GM12864 (cell line): ENCODE measurements at regions not wholly inside any gene's neighbourhood (a gene's known extent, or its start where the extent isn't known, plus 50 kb on each side); places are given as distances from the start of the nearest gene placed in this dataset.
"Not testable (repeated sequence)": the region's sequence is repeated elsewhere in the genome, so short reads cannot be mapped to it uniquely, and the experiment has no call there.

Source experiments
- DNase-seq: peaks from one replicate; pipeline ENCODE4 v3.0.0-alpha.2; 2011; ENCODE audit warnings: low read depth
- H3K4me3 ChIP-seq: 2 replicates; pipeline ENCODE4 v1.5.1; 2011; ENCODE audit warnings: mild to moderate bottlenecking, low read depth, low read length, control low read depth
- CTCF ChIP-seq: IDR thresholded peaks from 2 replicates; pipeline ENCODE4 v1.5.1; 2011; ENCODE audit warnings: low read depth, mild to moderate bottlenecking, moderate library complexity, low read length, control low read depth, inconsistent platforms; ENCODE audit errors: missing control alignments

- no peak for DNase-seq
- TF ChIP-seq CTCF: no peak
- no peak overlapping the region for H3K4me3 ChIP-seq
Observed at GRCh38 chr22:23418159-23418788, 161.8 kb downstream of the IGLL1 start.

GRCh38 chr22:23417327-23417726 is 162.8 kb downstream of the IGLL1 start:
- not testable (repeated sequence) for DNase-seq, H3K4me3 ChIP-seq

GRCh38 chr22:23416169-23416690 is 163.9 kb downstream of the IGLL1 start:
- H3K4me3 ChIP-seq, DNase-seq: not testable (repeated sequence)

GRCh38 chr22:23415490-23415851 is 164.6 kb downstream of the IGLL1 start:
- no peak for DNase-seq
- no peak for TF ChIP-seq CTCF
- no peak overlapping the region for H3K4me3 ChIP-seq

GRCh38 chr22:23414727-23415489 is 165.2 kb downstream of the IGLL1 start:
- no peak for DNase-seq
- no peak overlapping the region for H3K4me3 ChIP-seq
- TF ChIP-seq CTCF: no peak

- H3K4me3 ChIP-seq: no peak overlapping the region
- TF ChIP-seq CTCF: no peak
- no peak for DNase-seq
Observed at GRCh38 chr22:23411739-23412138, 168.4 kb downstream of the IGLL1 start.

- no peak for DNase-seq
- no peak for TF ChIP-seq CTCF
Observed at GRCh38 chr22:23410411-23410810, 169.7 kb downstream of the IGLL1 start.

GRCh38 chr22:23409976-23410375 is 170.1 kb downstream of the IGLL1 start:
- no peak for DNase-seq
- no peak for TF ChIP-seq CTCF
- no peak overlapping the region for H3K4me3 ChIP-seq

More at GRCh38 chr22:23410411-23410810, 169.7 kb downstream of the IGLL1 start:
- H3K4me3 ChIP-seq: no peak overlapping the region
